ENCODE measurements at regions not wholly inside any gene's neighbourhood (a gene's known extent, or its start where the extent isn't known, plus 50 kb on each side); places are given as distances from the start of the nearest gene placed in this dataset.
"Not testable (repeated sequence)": the region's sequence is repeated elsewhere in the genome, so short reads cannot be mapped to it uniquely, and the experiment has no call there.

- no CpG with 5 or more reads among the region's 2 CpGs for WGBS, 2 donors (ENCODE audit: extremely low coverage in 2 of 2, insufficient read length in 2 of 2, insufficient replicate concordance in 1 of 2)
- H4K8ac ChIP-seq (ENCODE audit: low read depth, low read length), result no peak overlapping the region
- H2AFZ ChIP-seq (ENCODE audit: low read length), result no peak overlapping the region
- no peaks in the 10 kb centered on the region for H3K27me3 ChIP-seq (ENCODE audit: control insufficient read depth in 3 of 3, insufficient read depth in 3 of 3, low read depth in 1 of 3, low read length in 3 of 3)
- H3K79me1 ChIP-seq (ENCODE audit: low read depth, low read length), result no peaks in the 10 kb centered on the region
- no peak overlapping the region for H4K91ac ChIP-seq (ENCODE audit: low read depth, low read length, poor library complexity)
- no peak overlapping the region for H2BK5ac ChIP-seq (ENCODE audit: low read length)
- no peak overlapping the region for H3K9ac ChIP-seq (ENCODE audit: low read depth, low read length, poor library complexity)
- no peak overlapping the region for H3K27ac ChIP-seq (replicated peaks; ENCODE audit: low read length)
- H3K36me3 ChIP-seq (replicated peaks in 1 of 2; ENCODE audit: control insufficient read depth in 2 of 2, insufficient read depth in 2 of 2, low read length in 2 of 2), result no peaks in the 10 kb centered on the region
- H3K4me2 ChIP-seq (ENCODE audit: insufficient read depth, low read length, poor library complexity, severe bottlenecking), result no peak overlapping the region
- no peak overlapping the region for H3K18ac ChIP-seq (ENCODE audit: low read length)
- no peak overlapping the region for H3K23ac ChIP-seq (ENCODE audit: low read depth, low read length, poor library complexity)
- no peak overlapping the region for H3K14ac ChIP-seq (ENCODE audit: low read length)
- H3K4me1 ChIP-seq (ENCODE audit: control insufficient read depth in 2 of 2, insufficient read depth in 1 of 2, low read depth in 1 of 2, low read length in 2 of 2), result no peaks in the 10 kb centered on the region
- H3K4me3 ChIP-seq (ENCODE audit: low read length in 2 of 2), result no peak overlapping the region
- no peaks in the 10 kb centered on the region for H3K9me3 ChIP-seq (replicated peaks in 1 of 2; ENCODE audit: control insufficient read depth in 2 of 2, insufficient read depth in 1 of 2, low read depth in 1 of 2, low read length in 2 of 2)
- H2BK120ac ChIP-seq (ENCODE audit: low read depth, low read length), result no peak overlapping the region
- H2BK15ac ChIP-seq (ENCODE audit: low read length), result no peak overlapping the region
- no peak overlapping the region for H2BK12ac ChIP-seq (ENCODE audit: low read length)
- H3K4ac ChIP-seq (ENCODE audit: low read length), result no peak overlapping the region
- DNase-seq (ENCODE audit: low spot score), result no peak
- no peak overlapping the region for H2AK5ac ChIP-seq (ENCODE audit: low read depth, low read length)
These were observed 67.2 kb upstream of the DIO2 start for GRCh38 chr14:80278293-80279023.

GRCh38 chr14:80275208-80275850 lies 64.0 kb upstream of the DIO2 start:
- Histone ChIP-seq H3K9me3 (replicated peaks in 1 of 2; ENCODE audit: control insufficient read depth in 2 of 2, insufficient read depth in 1 of 2, low read depth in 1 of 2, low read length in 2 of 2) (no peaks in the 10 kb centered on the region), H4K8ac (ENCODE audit: low read depth, low read length) (no peak overlapping the region), H3K4me1 (ENCODE audit: control insufficient read depth in 2 of 2, insufficient read depth in 1 of 2, low read depth in 1 of 2, low read length in 2 of 2) (no peaks in the 10 kb centered on the region), H2AK5ac (ENCODE audit: low read depth, low read length) (no peak overlapping the region), H3K4me2 (ENCODE audit: insufficient read depth, low read length, poor library complexity, severe bottlenecking) (no peak overlapping the region), H3K23ac (ENCODE audit: low read depth, low read length, poor library complexity) (no peak overlapping the region), H2AFZ (ENCODE audit: low read length) (no peak overlapping the region), H3K27ac (replicated peaks; ENCODE audit: low read length) (no peak overlapping the region), H2BK120ac (ENCODE audit: low read depth, low read length) (no peak overlapping the region), H4K91ac (ENCODE audit: low read depth, low read length, poor library complexity) (no peak overlapping the region), H2BK15ac (ENCODE audit: low read length) (no peak overlapping the region), H3K79me1 (ENCODE audit: low read depth, low read length) (no peaks in the 10 kb centered on the region), H3K9ac (ENCODE audit: low read depth, low read length, poor library complexity) (no peak overlapping the region), H3K36me3 (replicated peaks in 1 of 2; ENCODE audit: control insufficient read depth in 2 of 2, insufficient read depth in 2 of 2, low read length in 2 of 2) (no peaks in the 10 kb centered on the region), H3K18ac (ENCODE audit: low read length) (no peak overlapping the region), H2BK12ac (ENCODE audit: low read length) (no peak overlapping the region), H3K4ac (ENCODE audit: low read length) (no peak overlapping the region), H3K14ac (ENCODE audit: low read length) (no peak overlapping the region), H3K27me3 (ENCODE audit: control insufficient read depth in 3 of 3, insufficient read depth in 3 of 3, low read depth in 1 of 3, low read length in 3 of 3) (no peaks in the 10 kb centered on the region), H2BK5ac (ENCODE audit: low read length) (no peak overlapping the region), H3K4me3 (ENCODE audit: low read length in 2 of 2) (no peak overlapping the region)
- no peak for DNase-seq (ENCODE audit: low spot score)
- no CpG with 5 or more reads among the region's 3 CpGs for WGBS, 2 donors (ENCODE audit: extremely low coverage in 2 of 2, insufficient read length in 2 of 2, insufficient replicate concordance in 1 of 2)

- H2BK15ac ChIP-seq (ENCODE audit: low read length); H2AFZ ChIP-seq (ENCODE audit: low read length); H3K18ac ChIP-seq (ENCODE audit: low read length); H3K9ac ChIP-seq (ENCODE audit: low read depth, low read length, poor library complexity); H3K4me2 ChIP-seq (ENCODE audit: insufficient read depth, low read length, poor library complexity, severe bottlenecking); H4K8ac ChIP-seq (ENCODE audit: low read depth, low read length); H2BK120ac ChIP-seq (ENCODE audit: low read depth, low read length); H3K4me1 ChIP-seq (ENCODE audit: control insufficient read depth in 2 of 2, insufficient read depth in 1 of 2, low read depth in 1 of 2, low read length in 2 of 2); H3K4ac ChIP-seq (ENCODE audit: low read length); H3K14ac ChIP-seq (ENCODE audit: low read length); H2BK12ac ChIP-seq (ENCODE audit: low read length); H3K79me1 ChIP-seq (ENCODE audit: low read depth, low read length); H2BK5ac ChIP-seq (ENCODE audit: low read length); H3K27me3 ChIP-seq (ENCODE audit: control insufficient read depth in 3 of 3, insufficient read depth in 3 of 3, low read depth in 1 of 3, low read length in 3 of 3); H3K4me3 ChIP-seq (ENCODE audit: low read length in 2 of 2); H2AK5ac ChIP-seq (ENCODE audit: low read depth, low read length); H4K91ac ChIP-seq (ENCODE audit: low read depth, low read length, poor library complexity); DNase-seq (ENCODE audit: low spot score); H3K9me3 ChIP-seq (replicated peaks in 1 of 2; ENCODE audit: control insufficient read depth in 2 of 2, insufficient read depth in 1 of 2, low read depth in 1 of 2, low read length in 2 of 2); H3K36me3 ChIP-seq (replicated peaks in 1 of 2; ENCODE audit: control insufficient read depth in 2 of 2, insufficient read depth in 2 of 2, low read length in 2 of 2); H3K23ac ChIP-seq (ENCODE audit: low read depth, low read length, poor library complexity); H3K27ac ChIP-seq (replicated peaks; ENCODE audit: low read length): not testable (repeated sequence)
- WGBS, 2 donors (ENCODE audit: extremely low coverage in 2 of 2, insufficient read length in 2 of 2, insufficient replicate concordance in 1 of 2), result no CpG with 5 or more reads among the region's 2 CpGs
These were observed 63.0 kb upstream of the DIO2 start for GRCh38 chr14:80274310-80274709.

GRCh38 chr14:80271389-80271788 lies 60.1 kb upstream of the DIO2 start:
- H2AFZ ChIP-seq (ENCODE audit: low read length), result no peak overlapping the region
- no CpG with 5 or more reads among the region's 1 CpG for WGBS, 2 donors (ENCODE audit: extremely low coverage in 2 of 2, insufficient read length in 2 of 2, insufficient replicate concordance in 1 of 2)
- H4K8ac ChIP-seq (ENCODE audit: low read depth, low read length), result no peak overlapping the region
- H2BK12ac ChIP-seq (ENCODE audit: low read length), result no peak overlapping the region
- no peak overlapping the region for H3K4me3 ChIP-seq (ENCODE audit: low read length in 2 of 2)
- no peak overlapping the region for H3K23ac ChIP-seq (ENCODE audit: low read depth, low read length, poor library complexity)
- H3K36me3 ChIP-seq (replicated peaks in 1 of 2; ENCODE audit: control insufficient read depth in 2 of 2, insufficient read depth in 2 of 2, low read length in 2 of 2), result no peaks in the 10 kb centered on the region
- no peak overlapping the region for H3K14ac ChIP-seq (ENCODE audit: low read length)
- H2AK5ac ChIP-seq (ENCODE audit: low read depth, low read length), result no peak overlapping the region
- no peak overlapping the region for H2BK120ac ChIP-seq (ENCODE audit: low read depth, low read length)
- DNase-seq (ENCODE audit: low spot score), result no peak
- no peak overlapping the region for H3K18ac ChIP-seq (ENCODE audit: low read length)
- no peak overlapping the region for H2BK5ac ChIP-seq (ENCODE audit: low read length)
- no peak overlapping the region for H3K9ac ChIP-seq (ENCODE audit: low read depth, low read length, poor library complexity)
- no peaks in the 10 kb centered on the region for H3K27me3 ChIP-seq (ENCODE audit: control insufficient read depth in 3 of 3, insufficient read depth in 3 of 3, low read depth in 1 of 3, low read length in 3 of 3)
- no peaks in the 10 kb centered on the region for H3K79me1 ChIP-seq (ENCODE audit: low read depth, low read length)
- no peaks in the 10 kb centered on the region for H3K9me3 ChIP-seq (replicated peaks in 1 of 2; ENCODE audit: control insufficient read depth in 2 of 2, insufficient read depth in 1 of 2, low read depth in 1 of 2, low read length in 2 of 2)
- no peak overlapping the region for H2BK15ac ChIP-seq (ENCODE audit: low read length)
- H3K4me1 ChIP-seq (ENCODE audit: control insufficient read depth in 2 of 2, insufficient read depth in 1 of 2, low read depth in 1 of 2, low read length in 2 of 2), result no peaks in the 10 kb centered on the region
- no peak overlapping the region for H3K4ac ChIP-seq (ENCODE audit: low read length)
- no peak overlapping the region for H4K91ac ChIP-seq (ENCODE audit: low read depth, low read length, poor library complexity)
- no peak overlapping the region for H3K27ac ChIP-seq (replicated peaks; ENCODE audit: low read length)
- no peak overlapping the region for H3K4me2 ChIP-seq (ENCODE audit: insufficient read depth, low read length, poor library complexity, severe bottlenecking)

All from neuronal stem cell (in vitro differentiated cells).